NCI-H1694 treated with DMSO at 0.1 percent for 48 hours (cell line): ENCODE measurements at regions not wholly inside any gene's neighbourhood (a gene's known extent, or its start where the extent isn't known, plus 50 kb on each side); places are given as distances from the start of the nearest gene placed in this dataset.
A peak's percentile ranks its signal among the peaks of the same experiment; 100 is the strongest.

Experiments used
- DNase-seq: peaks from one replicate; lab custom pipeline; 2025; lab: John Stamatoyannopoulos, UW

- DNase-seq, result no peak
Measured at GRCh38 chr5:76030343-76030742, 52.8 kb upstream of the SV2C start.

- DNase-seq, result no peak
Measured at GRCh38 chr5:76029739-76030138, 53.4 kb upstream of the SV2C start.

- DNase-seq, result no peak
Measured at GRCh38 chr5:76025790-76026189, 57.4 kb upstream of the SV2C start.

- DNase-seq, result peak; percentile 81
Measured at GRCh38 chr5:76025069-76025468, 58.1 kb upstream of the SV2C start.

- no peak for DNase-seq
Measured at GRCh38 chr5:76022611-76023010, 60.6 kb upstream of the SV2C start.

GRCh38 chr5:76021936-76022584 lies 61.1 kb upstream of the SV2C start:
- no peak for DNase-seq

- no peak for DNase-seq
Measured at GRCh38 chr5:76016258-76016657, 66.9 kb upstream of the SV2C start.

GRCh38 chr5:76014005-76014404 lies 69.2 kb upstream of the SV2C start:
- DNase-seq, result no peak

GRCh38 chr5:76007904-76008303 lies 75.3 kb upstream of the SV2C start:
- no peak for DNase-seq

GRCh38 chr5:76000582-76000981 lies 82.6 kb upstream of the SV2C start:
- no peak for DNase-seq

- no peak for DNase-seq
Measured at GRCh38 chr5:75993643-75994520, 89.3 kb upstream of the SV2C start.

- no peak for DNase-seq
Measured at GRCh38 chr5:75993183-75993582, 90.0 kb upstream of the SV2C start.

GRCh38 chr5:75992753-75993152 lies 90.4 kb upstream of the SV2C start:
- no peak for DNase-seq

- no peak for DNase-seq
Measured at GRCh38 chr5:75985077-75985476, 98.1 kb upstream of the SV2C start.

GRCh38 chr5:75975496-75975895 lies 107.7 kb upstream of the SV2C start:
- no peak for DNase-seq

GRCh38 chr5:75965292-75965691 lies 117.9 kb upstream of the SV2C start:
- no peak for DNase-seq

GRCh38 chr5:75964008-75964407 lies 119.2 kb upstream of the SV2C start:
- DNase-seq, result no peak

GRCh38 chr5:75963554-75963953 lies 119.6 kb upstream of the SV2C start:
- no peak for DNase-seq

GRCh38 chr5:75961818-75962217 lies 121.4 kb upstream of the SV2C start:
- no peak for DNase-seq

- no peak for DNase-seq
Measured at GRCh38 chr5:75960129-75960528, 123.1 kb upstream of the SV2C start.

GRCh38 chr5:75952963-75953362 lies 130.2 kb upstream of the SV2C start:
- no peak for DNase-seq

- no peak for DNase-seq
Measured at GRCh38 chr5:75952291-75952690, 130.9 kb upstream of the SV2C start.

- no peak for DNase-seq
Measured at GRCh38 chr5:75951716-75952115, 131.5 kb upstream of the SV2C start.

GRCh38 chr5:75951158-75951557 lies 132.0 kb upstream of the SV2C start:
- no peak for DNase-seq
